ENCODE measurements at regions not wholly inside any gene's neighbourhood (a gene's known extent, or its start where the extent isn't known, plus 50 kb on each side); places are given as distances from the start of the nearest gene placed in this dataset.

GRCh38 chr10:92787557-92788152, 60.7 kb upstream of the EXOC6 start:
- H3K4me3 ChIP-seq (ENCODE audit: control insufficient read depth, low read depth, low read length), result no peak overlapping the region
- no peak for DNase-seq (ENCODE audit: low read depth)

GRCh38 chr10:92789067-92789466, 59.3 kb upstream of the EXOC6 start:
- no peak overlapping the region for H3K4me3 ChIP-seq (ENCODE audit: control insufficient read depth, low read depth, low read length)
- no peak for DNase-seq (ENCODE audit: low read depth)
- TF ChIP-seq CTCF (IDR thresholded peaks at IDR 0.05; ENCODE audit: control insufficient read depth, insufficient read depth, low read depth, low read length, missing control alignments), result no peak

More at GRCh38 chr10:92787557-92788152, 60.7 kb upstream of the EXOC6 start:
- no peak for TF ChIP-seq CTCF (IDR thresholded peaks at IDR 0.05; ENCODE audit: control insufficient read depth, insufficient read depth, low read depth, low read length, missing control alignments)

GRCh38 chr10:92789786-92790185, 58.5 kb upstream of the EXOC6 start:
- no peak for DNase-seq (ENCODE audit: low read depth)
- TF ChIP-seq CTCF (IDR thresholded peaks at IDR 0.05; ENCODE audit: control insufficient read depth, insufficient read depth, low read depth, low read length, missing control alignments), result no peak
- H3K4me3 ChIP-seq (ENCODE audit: control insufficient read depth, low read depth, low read length), result no peak overlapping the region

GRCh38 chr10:92790440-92790839, 57.9 kb upstream of the EXOC6 start:
- no peak overlapping the region for H3K4me3 ChIP-seq (ENCODE audit: control insufficient read depth, low read depth, low read length)
- no peak for DNase-seq (ENCODE audit: low read depth)
- no peak for TF ChIP-seq CTCF (IDR thresholded peaks at IDR 0.05; ENCODE audit: control insufficient read depth, insufficient read depth, low read depth, low read length, missing control alignments)

GRCh38 chr10:92792661-92793060, 55.7 kb upstream of the EXOC6 start:
- no peak for DNase-seq (ENCODE audit: low read depth)
- H3K4me3 ChIP-seq (ENCODE audit: control insufficient read depth, low read depth, low read length), result no peak overlapping the region
- no peak for TF ChIP-seq CTCF (IDR thresholded peaks at IDR 0.05; ENCODE audit: control insufficient read depth, insufficient read depth, low read depth, low read length, missing control alignments)

All from AG09309 (cell line).